Keratinocyte (primary cell): ENCODE measurements at regions not wholly inside any gene's neighbourhood (a gene's known extent, or its start where the extent isn't known, plus 50 kb on each side); places are given as distances from the start of the nearest gene placed in this dataset.

Experiments
- EZH2 ChIP-seq: IDR thresholded peaks from one replicate; pipeline ENCODE4 v1.6.1; 2012; ENCODE audit warnings: inconsistent platforms, mild to moderate bottlenecking, low read length, moderate library complexity
- TF ChIP-seq, protein P1 (sequence below), 3 experiments: IDR thresholded peaks in 1 of 3; conservative IDR thresholded peaks in 1 of 3; optimal IDR thresholded peaks in 1 of 3; 2 replicates in 2 of 3; 3 replicates in 1 of 3; pipeline versions ENCODE3 to v1.5.1; 2011; ENCODE audit warnings: low read length in 3 of 3, mild to moderate bottlenecking in 3 of 3, moderate library complexity in 2 of 3, control low read depth in 1 of 3, inconsistent platforms in 1 of 3; ENCODE audit not compliant: insufficient read depth in 2 of 3; ENCODE audit errors: extremely low read depth in 1 of 3

DNA sequence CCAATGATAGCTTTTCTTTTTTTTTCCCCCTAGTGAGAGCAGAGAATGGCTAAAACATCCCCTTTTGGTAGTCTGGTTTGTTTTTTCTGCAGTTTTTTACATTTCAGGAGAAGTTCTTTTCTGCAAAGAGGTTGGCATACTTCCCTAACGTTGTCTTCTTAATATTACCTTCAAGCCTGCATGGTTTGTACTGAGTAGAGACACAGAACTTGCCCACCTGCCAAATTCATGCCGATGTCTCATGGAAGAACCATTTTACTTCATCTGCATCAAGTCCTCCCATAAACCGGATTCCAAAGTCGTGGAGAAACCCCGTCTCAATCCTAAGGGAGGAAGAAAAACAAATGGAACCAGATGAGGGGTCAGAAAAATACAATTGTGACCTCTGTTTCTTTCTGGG lies 89.7 kb downstream of the SHOX start:
- TF ChIP-seq, protein P1, sequence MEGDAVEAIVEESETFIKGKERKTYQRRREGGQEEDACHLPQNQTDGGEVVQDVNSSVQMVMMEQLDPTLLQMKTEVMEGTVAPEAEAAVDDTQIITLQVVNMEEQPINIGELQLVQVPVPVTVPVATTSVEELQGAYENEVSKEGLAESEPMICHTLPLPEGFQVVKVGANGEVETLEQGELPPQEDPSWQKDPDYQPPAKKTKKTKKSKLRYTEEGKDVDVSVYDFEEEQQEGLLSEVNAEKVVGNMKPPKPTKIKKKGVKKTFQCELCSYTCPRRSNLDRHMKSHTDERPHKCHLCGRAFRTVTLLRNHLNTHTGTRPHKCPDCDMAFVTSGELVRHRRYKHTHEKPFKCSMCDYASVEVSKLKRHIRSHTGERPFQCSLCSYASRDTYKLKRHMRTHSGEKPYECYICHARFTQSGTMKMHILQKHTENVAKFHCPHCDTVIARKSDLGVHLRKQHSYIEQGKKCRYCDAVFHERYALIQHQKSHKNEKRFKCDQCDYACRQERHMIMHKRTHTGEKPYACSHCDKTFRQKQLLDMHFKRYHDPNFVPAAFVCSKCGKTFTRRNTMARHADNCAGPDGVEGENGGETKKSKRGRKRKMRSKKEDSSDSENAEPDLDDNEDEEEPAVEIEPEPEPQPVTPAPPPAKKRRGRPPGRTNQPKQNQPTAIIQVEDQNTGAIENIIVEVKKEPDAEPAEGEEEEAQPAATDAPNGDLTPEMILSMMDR (optimal IDR thresholded peaks at IDR 0.05 in 1 of 3, IDR thresholded peaks at IDR 0.05 in 1 of 3, conservative IDR thresholded peaks at IDR 0.05 in 1 of 3; ENCODE audit: extremely low read depth in 1 of 3, insufficient read depth in 2 of 3, low read length in 3 of 3), result no peak
- TF ChIP-seq EZH2, result no peak
